Panc1 (cell line): ENCODE measurements at regions not wholly inside any gene's neighbourhood (a gene's known extent, or its start where the extent isn't known, plus 50 kb on each side); places are given as distances from the start of the nearest gene placed in this dataset.

Source experiments
- REST ChIP-seq, 2 experiments: IDR thresholded peaks; 2 replicates each; pipeline ENCODE4 v1.6.1; 2011 to 2012; ENCODE audit warnings: low read depth in 2 of 2, control low read depth in 1 of 2, low read length in 1 of 2, mild to moderate bottlenecking in 1 of 2, moderate library complexity in 1 of 2; ENCODE audit not compliant: insufficient read depth in 1 of 2
- TF ChIP-seq, protein P1 (sequence below): fragments of 450-650 bp; IDR thresholded peaks from 2 replicates; pipeline ENCODE4 v1.5.1; 2017; ENCODE audit warnings: mild to moderate bottlenecking

GRCh38 chr7:114181280-114181679 is 233.3 kb upstream of the FOXP2 start:
- no peak for TF ChIP-seq REST (IDR thresholded peaks at IDR 0.05; ENCODE audit: insufficient read depth in 1 of 2, low read depth in 2 of 2, low read length in 1 of 2)
- TF ChIP-seq, protein P1, sequence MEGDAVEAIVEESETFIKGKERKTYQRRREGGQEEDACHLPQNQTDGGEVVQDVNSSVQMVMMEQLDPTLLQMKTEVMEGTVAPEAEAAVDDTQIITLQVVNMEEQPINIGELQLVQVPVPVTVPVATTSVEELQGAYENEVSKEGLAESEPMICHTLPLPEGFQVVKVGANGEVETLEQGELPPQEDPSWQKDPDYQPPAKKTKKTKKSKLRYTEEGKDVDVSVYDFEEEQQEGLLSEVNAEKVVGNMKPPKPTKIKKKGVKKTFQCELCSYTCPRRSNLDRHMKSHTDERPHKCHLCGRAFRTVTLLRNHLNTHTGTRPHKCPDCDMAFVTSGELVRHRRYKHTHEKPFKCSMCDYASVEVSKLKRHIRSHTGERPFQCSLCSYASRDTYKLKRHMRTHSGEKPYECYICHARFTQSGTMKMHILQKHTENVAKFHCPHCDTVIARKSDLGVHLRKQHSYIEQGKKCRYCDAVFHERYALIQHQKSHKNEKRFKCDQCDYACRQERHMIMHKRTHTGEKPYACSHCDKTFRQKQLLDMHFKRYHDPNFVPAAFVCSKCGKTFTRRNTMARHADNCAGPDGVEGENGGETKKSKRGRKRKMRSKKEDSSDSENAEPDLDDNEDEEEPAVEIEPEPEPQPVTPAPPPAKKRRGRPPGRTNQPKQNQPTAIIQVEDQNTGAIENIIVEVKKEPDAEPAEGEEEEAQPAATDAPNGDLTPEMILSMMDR, result no peak
